ACC112 (cell line): ENCODE measurements at regions not wholly inside any gene's neighbourhood (a gene's known extent, or its start where the extent isn't known, plus 50 kb on each side); places are given as distances from the start of the nearest gene placed in this dataset.

Experiments
- H2AFZ ChIP-seq: fragments of 200-600 bp; sonication (generic); one replicate; pipeline ENCODE4 v1.6.0; 2017; ENCODE audit warnings: antibody characterized with exemption, low read length; ENCODE audit not compliant: unreplicated experiment
- H3K27ac ChIP-seq: fragments of 200-600 bp; sonication (generic); 2 replicates; pipeline ENCODE4 v1.5.1; 2014; ENCODE audit warnings: low read depth, mild to moderate bottlenecking, antibody characterized with exemption, low read length, moderate library complexity
- H3K27me3 ChIP-seq: fragments of 200-600 bp; sonication (generic); 2 replicates; pipeline ENCODE4 v1.6.1; 2014; ENCODE audit warnings: mild to moderate bottlenecking, antibody characterized with exemption, low read length, moderate library complexity, mixed read lengths; ENCODE audit not compliant: insufficient read depth
- H3K36me3 ChIP-seq: fragments of 200-600 bp; sonication (generic); 2 replicates; pipeline ENCODE4 v1.6.1; 2016; ENCODE audit warnings: mild to moderate bottlenecking, antibody characterized with exemption, low read length, moderate library complexity, mixed read lengths; ENCODE audit not compliant: insufficient read depth
- H3K4me1 ChIP-seq: fragments of 200-600 bp; sonication (generic); one replicate; pipeline ENCODE4 v1.6.1; 2016; ENCODE audit warnings: low read length, mixed read lengths; ENCODE audit not compliant: insufficient read depth, unreplicated experiment, control insufficient read depth
- H3K4me3 ChIP-seq: fragments of 200-600 bp; sonication (generic); 2 replicates; pipeline ENCODE4 v1.5.1; 2014; ENCODE audit warnings: mild to moderate bottlenecking, low read depth, low read length
- H3K79me2 ChIP-seq: fragments of 200-600 bp; sonication (generic); one replicate; pipeline ENCODE4 v1.6.0; 2016; ENCODE audit warnings: low read length; ENCODE audit not compliant: control insufficient read depth, unreplicated experiment, insufficient read depth

GRCh38 chr15:77712438-77712837 lies 79.7 kb upstream of the LINGO1 start:
- peaks cover 56% of the 10 kb centered on the region for H3K27me3 ChIP-seq
- no peak overlapping the region for H3K4me3 ChIP-seq
- no peaks in the 10 kb centered on the region for H3K36me3 ChIP-seq
- H2AFZ ChIP-seq: no peak overlapping the region
- no peak overlapping the region for H3K27ac ChIP-seq
- no peaks in the 10 kb centered on the region for H3K4me1 ChIP-seq
- H3K79me2 ChIP-seq: no peaks in the 10 kb centered on the region

DNA sequence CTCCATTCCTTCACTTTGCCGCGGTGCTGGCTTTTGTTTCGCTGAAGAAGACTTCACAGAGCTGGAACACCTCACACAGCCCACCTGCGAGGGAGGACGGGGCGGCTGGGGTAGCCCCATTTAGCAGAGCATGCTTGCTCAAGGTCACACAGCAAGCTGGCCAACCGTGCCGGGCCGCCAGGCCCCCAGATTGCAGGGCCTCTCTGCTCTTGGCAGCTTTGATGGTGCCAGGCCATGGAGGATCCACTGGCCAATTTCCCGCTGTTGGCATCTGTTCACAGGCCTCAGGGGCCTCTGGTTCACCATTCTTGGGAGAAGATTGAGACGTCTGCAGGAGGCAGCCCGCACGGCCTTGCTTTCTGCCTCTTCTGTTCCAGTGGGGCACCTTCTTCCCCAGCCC lies 77.9 kb upstream of the LINGO1 start:
- H2AFZ ChIP-seq: no peak overlapping the region
- H3K4me3 ChIP-seq: no peak overlapping the region
- no peaks in the 10 kb centered on the region for H3K36me3 ChIP-seq
- H3K4me1 ChIP-seq: no peaks in the 10 kb centered on the region
- H3K79me2 ChIP-seq: no peaks in the 10 kb centered on the region
- H3K27ac ChIP-seq: no peak overlapping the region
- H3K27me3 ChIP-seq: peaks cover 59% of the 10 kb centered on the region

- Histone ChIP-seq H3K4me1 (no peaks in the 10 kb centered on the region), H2AFZ (no peak overlapping the region), H3K79me2 (no peaks in the 10 kb centered on the region), H3K4me3 (no peak overlapping the region), H3K36me3 (no peaks in the 10 kb centered on the region), H3K27me3 (peaks cover 61% of the 10 kb centered on the region), H3K27ac (no peak overlapping the region)
Measured at GRCh38 chr15:77710206-77710605, 77.5 kb upstream of the LINGO1 start.

DNA sequence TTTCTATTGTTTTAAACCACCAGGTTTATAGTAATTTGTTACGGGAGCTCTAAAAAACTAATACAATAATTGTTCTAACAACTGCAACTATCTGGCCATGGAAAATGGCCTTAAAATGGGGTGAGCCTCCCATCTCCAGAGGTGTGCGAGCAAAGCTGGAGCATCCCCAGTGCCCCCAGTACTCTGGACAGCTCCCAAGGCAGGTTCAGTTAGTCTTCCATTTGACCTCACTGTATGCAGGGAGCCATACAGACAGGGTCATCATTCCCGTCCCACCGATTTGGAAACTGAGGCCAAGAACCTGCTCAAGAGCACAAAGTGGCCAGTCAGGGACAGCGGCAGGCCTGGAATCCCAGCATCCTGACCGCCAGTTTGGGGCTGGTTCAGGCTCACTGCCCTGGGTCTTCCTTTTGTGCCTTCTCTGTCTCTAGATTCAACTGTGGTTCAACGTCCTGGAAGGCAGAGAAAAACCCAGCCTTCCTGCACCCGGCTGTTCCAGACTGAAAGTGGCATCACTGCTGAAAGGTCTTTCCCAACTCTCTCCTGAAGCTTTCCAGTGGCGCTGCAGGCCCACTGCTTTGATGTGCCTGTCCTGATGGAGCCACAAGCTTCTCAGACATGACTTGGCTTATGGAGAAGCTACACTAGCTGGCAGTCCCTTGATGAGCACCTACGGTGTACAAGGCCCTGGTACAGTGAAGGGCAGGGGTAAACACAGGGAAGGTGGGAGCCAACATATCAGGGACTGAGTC lies 76.6 kb upstream of the LINGO1 start:
- H3K4me3 ChIP-seq: no peak overlapping the region
- H2AFZ ChIP-seq: no peak overlapping the region
- H3K27me3 ChIP-seq: peaks cover 60% of the 10 kb centered on the region
- H3K4me1 ChIP-seq: no peaks in the 10 kb centered on the region
- no peak overlapping the region for H3K27ac ChIP-seq
- H3K36me3 ChIP-seq: no peaks in the 10 kb centered on the region
- H3K79me2 ChIP-seq: no peaks in the 10 kb centered on the region

DNA sequence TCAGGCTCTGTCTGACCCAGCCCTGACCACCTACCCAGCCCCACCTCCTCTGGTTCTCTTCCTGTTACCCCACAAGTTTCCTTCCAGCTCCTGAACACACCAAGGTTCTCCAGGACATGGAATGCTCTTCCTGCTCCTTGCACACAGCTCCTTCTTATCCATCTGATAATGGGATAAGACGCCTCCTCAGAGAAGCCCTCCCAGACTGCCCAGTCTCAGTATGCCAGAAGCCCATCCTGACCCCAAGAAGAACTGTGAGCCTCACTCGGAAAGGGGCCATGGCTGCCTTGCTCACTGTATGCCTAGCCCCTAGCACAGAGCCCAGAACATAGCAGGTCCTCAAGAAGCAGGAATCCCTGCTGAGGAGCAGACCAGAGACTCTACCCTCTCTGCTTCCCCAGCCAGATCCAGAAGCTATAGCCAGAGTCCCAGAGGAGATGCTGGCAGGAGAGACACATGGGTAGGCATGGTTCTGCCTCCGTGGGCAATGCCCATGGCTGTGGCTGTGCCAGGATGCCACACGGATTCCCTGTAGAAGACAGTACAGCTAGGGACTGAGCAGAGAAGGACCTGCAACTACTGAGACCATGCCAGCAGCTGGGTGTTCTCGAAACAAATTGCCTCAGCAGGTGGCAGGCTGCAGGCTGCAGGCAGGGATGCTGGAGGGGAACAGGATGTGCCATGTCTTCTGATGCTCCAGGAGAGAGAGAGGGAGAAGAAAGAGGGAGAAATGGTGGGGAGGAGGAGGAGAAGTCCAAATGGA lies 74.0 kb upstream of the LINGO1 start:
- no peak overlapping the region for H2AFZ ChIP-seq
- H3K79me2 ChIP-seq: no peaks in the 10 kb centered on the region
- H3K27ac ChIP-seq: no peak overlapping the region
- H3K4me1 ChIP-seq: no peaks in the 10 kb centered on the region
- H3K4me3 ChIP-seq: no peak overlapping the region
- H3K27me3 ChIP-seq: peaks cover 82% of the 10 kb centered on the region
- no peaks in the 10 kb centered on the region for H3K36me3 ChIP-seq

GRCh38 chr15:77702211-77702957 lies 69.7 kb upstream of the LINGO1 start:
- no peaks in the 10 kb centered on the region for H3K79me2 ChIP-seq
- H2AFZ ChIP-seq: no peak overlapping the region
- peaks cover 84% of the 10 kb centered on the region for H3K27me3 ChIP-seq
- no peak overlapping the region for H3K4me3 ChIP-seq
- no peak overlapping the region for H3K27ac ChIP-seq
- no peaks in the 10 kb centered on the region for H3K4me1 ChIP-seq
- no peaks in the 10 kb centered on the region for H3K36me3 ChIP-seq

DNA sequence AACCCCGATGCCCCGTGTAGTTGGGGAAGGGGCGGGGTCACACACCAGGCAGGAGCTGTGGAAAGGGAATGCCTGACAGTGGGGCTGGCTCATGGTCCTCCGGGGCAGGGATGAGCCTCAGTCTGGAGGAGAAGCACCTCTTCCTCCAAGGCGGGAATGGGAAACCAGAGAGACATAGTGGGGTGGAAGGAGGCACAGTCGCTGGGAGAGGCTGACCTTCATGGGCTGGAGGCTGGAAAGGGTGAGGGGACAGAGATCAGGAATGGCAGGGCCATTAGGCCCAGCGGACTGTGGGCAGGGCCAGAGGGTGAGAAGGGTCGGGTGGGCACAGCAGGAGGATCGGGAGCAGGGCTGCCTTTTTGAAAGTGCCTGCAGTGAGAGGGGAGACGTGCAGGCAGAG lies 65.8 kb upstream of the LINGO1 start:
- Histone ChIP-seq H3K4me3 (no peak overlapping the region), H3K79me2 (no peaks in the 10 kb centered on the region), H2AFZ (no peak overlapping the region), H3K27ac (no peak overlapping the region), H3K4me1 (no peaks in the 10 kb centered on the region), H3K36me3 (no peaks in the 10 kb centered on the region), H3K27me3 (peaks cover 84% of the 10 kb centered on the region)

GRCh38 chr15:77697893-77698292 lies 65.2 kb upstream of the LINGO1 start:
- Histone ChIP-seq H3K4me3 (no peak overlapping the region), H3K36me3 (no peaks in the 10 kb centered on the region), H2AFZ (no peak overlapping the region), H3K27ac (no peak overlapping the region), H3K4me1 (no peaks in the 10 kb centered on the region), H3K79me2 (no peaks in the 10 kb centered on the region), H3K27me3 (peaks cover 84% of the 10 kb centered on the region)

DNA sequence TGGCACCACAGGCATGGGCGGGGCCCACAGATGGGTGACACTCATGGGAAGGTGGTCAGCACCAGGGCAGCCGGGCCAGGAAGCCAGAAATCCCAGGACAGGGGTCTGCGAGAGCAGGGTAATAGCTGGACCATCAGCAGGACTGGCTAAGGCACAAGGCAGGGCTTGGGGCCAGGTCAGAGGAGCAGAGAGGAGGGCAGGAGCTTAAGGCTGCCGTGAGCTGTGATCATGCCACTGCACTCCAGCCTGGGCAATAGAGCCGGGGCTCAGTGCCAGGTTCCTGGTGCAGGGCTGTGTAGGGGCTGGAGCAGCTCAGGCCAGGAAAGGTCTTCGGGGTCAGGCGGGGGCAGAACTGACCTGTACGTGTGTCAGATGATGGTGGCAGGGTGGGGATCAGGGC lies 64.2 kb upstream of the LINGO1 start:
- H2AFZ ChIP-seq: no peak overlapping the region
- H3K79me2 ChIP-seq: no peaks in the 10 kb centered on the region
- H3K27ac ChIP-seq: no peak overlapping the region
- peaks cover 84% of the 10 kb centered on the region for H3K27me3 ChIP-seq
- H3K4me1 ChIP-seq: no peaks in the 10 kb centered on the region
- H3K36me3 ChIP-seq: no peaks in the 10 kb centered on the region
- no peak overlapping the region for H3K4me3 ChIP-seq

- Histone ChIP-seq H3K4me1 (no peaks in the 10 kb centered on the region), H3K27ac (no peak overlapping the region), H3K79me2 (no peaks in the 10 kb centered on the region), H3K36me3 (no peaks in the 10 kb centered on the region), H3K4me3 (no peak overlapping the region), H3K27me3 (peaks cover 88% of the 10 kb centered on the region), H2AFZ (no peak overlapping the region)
Measured at GRCh38 chr15:77695961-77696582, 63.4 kb upstream of the LINGO1 start.
